Motor neuron (in vitro differentiated cells): ENCODE measurements at regions not wholly inside any gene's neighbourhood (a gene's known extent, or its start where the extent isn't known, plus 50 kb on each side); places are given as distances from the start of the nearest gene placed in this dataset.
A peak's percentile ranks its signal among the peaks of the same experiment; 100 is the strongest.

ENCODE experiments used
- ATAC-seq, 8 experiments: fragments of 200-7000 bp; cut with Tn5 transposase; replicated peaks in 6 of 8; 2 replicates each; pipeline ENCODE4 v1.8.0; 2021; ENCODE audit warnings: mild to moderate bottlenecking in 8 of 8, moderate library complexity in 8 of 8
- H3K27ac ChIP-seq, 2 donors: fragments of 250-450 bp; sonication (Bioruptor Pico); 2 replicates each; pipeline ENCODE4 v1.9.0; 2021; ENCODE audit warnings: antibody characterized with exemption in 2 of 2, mild to moderate bottlenecking in 2 of 2, moderate library complexity in 1 of 2
- H3K4me1 ChIP-seq, 2 donors: fragments of 250-450 bp; sonication (Bioruptor Pico); replicated peaks in 1 of 2; 2 replicates each; pipeline ENCODE4 v1.6.1; 2021; ENCODE audit warnings: antibody characterized with exemption in 2 of 2, mild to moderate bottlenecking in 2 of 2, moderate library complexity in 1 of 2
- H3K4me3 ChIP-seq, 5 donors: fragments of 250-450 bp; sonication (Bioruptor Pico); 2 replicates each; pipeline ENCODE4 v1.9.0; 2021; ENCODE audit warnings: antibody characterized with exemption in 5 of 5, mild to moderate bottlenecking in 5 of 5, moderate library complexity in 4 of 5
- WGBS, 10 experiments: fragments of 450-650 bp; shearing (Covaris generic); methylation state at CpG; one replicate each; pipeline ENCODE4 v1.0.0; 2022; 5-methylcytosine and 5-hydroxymethylcytosine counted together
- in situ Hi-C, 9 experiments: fragments of 400-800 bp; cut with MboI; loops; one replicate each; pipeline ENCODE4 v1.15.0; 2021; ENCODE audit warnings: low sequenced_read_pairs in 9 of 9, low pct_unique_long_range_greater_than_20kb in 2 of 9; ENCODE audit not compliant: unreplicated experiment in 9 of 9

- in situ Hi-C loops = no loop called here
- Histone ChIP-seq H3K27ac (no peak overlapping the region), H3K4me1 (no peaks in the 10 kb centered on the region), H3K4me3 (no peak overlapping the region)
- WGBS, 10 experiments = 0 to 80% (median 43%) methylated on average over 1 to 2 of the region's 2 CpGs; no CpG with 5 or more reads in 3 of the 10 experiments
- no peak for ATAC-seq
Measured at GRCh38 chr12:89117448-89118034, 234.8 kb downstream of the DUSP6 start.

GRCh38 chr12:89111964-89112363 lies 240.3 kb downstream of the DUSP6 start:
- Histone ChIP-seq H3K4me3 (no peak overlapping the region), H3K27ac (no peak overlapping the region), H3K4me1 (no peaks in the 10 kb centered on the region)
- no peak for ATAC-seq
- in situ Hi-C loops = no loop called here
- WGBS, 10 experiments = 80 to 100% (median 100%) methylated on average over 1 to 2 of the region's 2 CpGs; no CpG with 5 or more reads in 1 of the 10 experiments

DNA sequence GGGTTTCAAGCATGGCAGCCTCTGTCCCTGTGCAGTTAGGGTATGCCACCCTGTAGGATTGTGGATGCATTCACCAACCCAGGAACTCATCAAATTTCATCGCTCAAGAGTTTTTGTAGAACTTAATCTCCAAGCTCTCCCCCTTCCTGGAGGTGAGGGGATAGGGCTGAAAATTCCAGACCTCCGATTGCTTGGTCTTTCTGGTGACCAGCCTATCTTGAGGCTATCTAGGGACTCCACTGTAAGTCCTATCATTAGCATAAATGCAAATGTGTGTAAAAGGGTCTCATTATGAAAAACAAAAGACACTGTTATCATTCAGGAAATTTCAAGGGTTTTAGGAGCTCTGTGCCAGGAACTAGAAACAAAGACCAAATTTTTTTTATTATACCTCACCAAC lies 244.0 kb downstream of the DUSP6 start:
- 40 to 100% (median 100%) methylated on average over 1 to 2 of the region's 2 CpGs; no CpG with 5 or more reads in 3 of the 10 experiments for WGBS, 10 experiments
- no peak for ATAC-seq
- in situ Hi-C loops = no loop called here

DNA sequence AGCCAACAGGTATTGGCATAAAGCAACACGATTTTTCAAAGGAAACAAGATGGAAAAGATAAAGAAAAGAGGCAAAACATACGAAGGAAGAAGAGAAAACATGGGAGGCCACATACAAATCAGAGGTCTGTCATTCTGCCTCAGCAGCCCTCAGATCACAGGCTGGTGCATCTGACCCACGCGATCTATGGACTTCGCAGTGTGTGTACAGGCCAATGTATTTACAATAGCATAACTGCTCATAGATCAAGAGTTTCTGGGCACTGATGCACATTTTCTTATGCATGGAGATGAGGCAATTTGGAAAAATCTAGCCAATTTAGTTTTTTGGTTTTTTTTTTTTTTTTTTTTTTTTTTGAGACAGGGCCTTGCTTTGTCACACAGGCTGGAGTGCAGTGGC lies 245.4 kb downstream of the DUSP6 start:
- H3K4me1 ChIP-seq = peaks cover 0 to 3% of the 10 kb centered on the region in 2 donors
- in situ Hi-C loops = no loop called here
- H3K27ac ChIP-seq = no peak overlapping the region
- no peak for ATAC-seq
- no peak overlapping the region for H3K4me3 ChIP-seq
- WGBS, 10 experiments = 40 to 100% (median 80%) methylated on average over 1 to 5 of the region's 5 CpGs

More for the DNA sequence above, 244.0 kb downstream of the DUSP6 start:
- Histone ChIP-seq H3K4me1 (no peaks in the 10 kb centered on the region), H3K4me3 (no peak overlapping the region), H3K27ac (no peak overlapping the region)

- peaks cover 8 to 20% of the 10 kb centered on the region in 2 donors for H3K4me1 ChIP-seq
- WGBS, 10 experiments = 83 to 100% (median 100%) methylated on average over 1 of the region's 1 CpG; no CpG with 5 or more reads in 2 of the 10 experiments
- H3K4me3 ChIP-seq = no peak overlapping the region
- ATAC-seq = no peak
- in situ Hi-C loops = no loop called here
- no peak overlapping the region for H3K27ac ChIP-seq
Measured at GRCh38 chr12:89105243-89105642, 247.1 kb downstream of the DUSP6 start.

GRCh38 chr12:89103831-89104230 lies 248.5 kb downstream of the DUSP6 start:
- no peak overlapping the region for H3K27ac ChIP-seq
- 60 to 85% (median 74%) methylated on average over 1 to 5 of the region's 5 CpGs; no CpG with 5 or more reads in 2 of the 10 experiments for WGBS, 10 experiments
- H3K4me1 ChIP-seq = peaks cover 13 to 25% of the 10 kb centered on the region in 2 donors
- no peak overlapping the region for H3K4me3 ChIP-seq
- in situ Hi-C loops = no loop called here
- ATAC-seq = no peak

- H3K4me1 ChIP-seq = peaks cover 22 to 34% of the 10 kb centered on the region in 2 donors
- ATAC-seq = peak in 1 of 8 experiments; percentile 35
- in situ Hi-C loops = no loop called here
- 7 to 50% (median 34%) methylated on average over 1 to 4 of the region's 4 CpGs; no CpG with 5 or more reads in 4 of the 10 experiments for WGBS, 10 experiments
- no peak overlapping the region for H3K27ac ChIP-seq
- no peak overlapping the region for H3K4me3 ChIP-seq
Measured at GRCh38 chr12:89101440-89101839, 250.9 kb downstream of the DUSP6 start.

DNA sequence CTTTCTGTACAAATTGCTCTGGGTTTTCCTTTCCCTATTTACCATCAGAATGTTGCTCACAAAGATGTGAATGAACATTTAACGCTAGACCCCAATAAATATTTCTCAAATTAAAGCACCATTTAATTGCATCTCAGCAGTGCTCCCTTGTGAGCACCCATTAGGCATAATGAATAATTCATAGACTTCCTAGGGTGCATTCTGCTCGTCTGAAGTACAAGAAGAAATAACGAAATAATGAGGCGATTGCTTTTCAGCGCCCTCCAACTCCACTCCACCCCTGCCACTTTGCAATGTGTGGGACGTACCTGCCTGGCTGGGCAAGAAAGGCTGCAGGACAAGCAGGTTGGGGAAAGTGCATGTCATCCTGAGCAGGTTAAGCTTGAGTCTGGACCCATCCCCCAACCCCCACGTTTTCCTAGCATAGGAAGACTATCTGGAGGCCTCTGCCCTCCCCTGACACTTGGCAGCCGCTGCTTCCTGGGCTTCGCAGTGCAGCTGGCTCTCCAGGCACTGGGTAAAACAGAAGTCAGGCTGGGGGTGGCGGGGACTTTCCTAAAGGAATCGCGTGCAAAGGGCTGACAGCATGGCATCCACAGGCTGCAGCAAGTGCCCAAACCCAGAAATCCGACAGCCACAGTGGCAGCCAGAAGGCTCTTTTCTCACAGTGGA lies 253.7 kb downstream of the DUSP6 start:
- ATAC-seq = peak in 5 of 8 experiments; percentile 73 to 90 (median 87)
- no peak overlapping the region for H3K27ac ChIP-seq
- in situ Hi-C loops = no loop called here
- H3K4me1 ChIP-seq = peaks cover 22 to 45% of the 10 kb centered on the region in 2 donors
- 0 to 78% (median 32%) methylated on average over 1 to 9 of the region's 13 CpGs; no CpG with 5 or more reads in 2 of the 10 experiments for WGBS, 10 experiments
- no peak overlapping the region for H3K4me3 ChIP-seq

DNA sequence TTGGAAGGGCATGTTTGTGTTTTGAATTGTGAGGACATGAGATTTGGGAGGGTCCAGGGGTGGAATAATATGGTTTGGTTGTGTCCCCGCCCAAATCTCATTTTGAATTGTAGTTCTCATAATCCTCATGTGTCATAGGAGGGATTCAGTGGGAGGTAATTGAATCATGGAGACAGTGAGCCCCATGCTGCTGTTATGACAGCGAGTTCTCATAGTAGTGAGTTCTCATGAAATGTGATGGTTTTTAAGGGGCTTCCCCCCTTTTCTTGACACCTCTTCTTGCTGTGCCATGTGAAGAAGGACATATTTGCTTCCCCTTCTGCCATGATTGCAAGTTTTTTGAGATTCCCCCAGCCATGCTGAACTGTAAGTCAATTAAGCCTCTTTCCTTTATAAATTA lies 260.0 kb downstream of the DUSP6 start:
- in situ Hi-C loops = no loop called here
- Histone ChIP-seq H3K4me1 (peaks cover 0 to 17% of the 10 kb centered on the region in 2 donors), H3K27ac (no peak overlapping the region), H3K4me3 (no peak overlapping the region)
- ATAC-seq = no peak
- 20 to 100% (median 80%) methylated on average over 1 to 2 of the region's 2 CpGs; no CpG with 5 or more reads in 5 of the 10 experiments for WGBS, 10 experiments

GRCh38 chr12:89091293-89091841 lies 260.9 kb downstream of the DUSP6 start:
- 29 to 69% methylated on average over 1 of the region's 1 CpG; no CpG with 5 or more reads in 8 of the 10 experiments for WGBS, 10 experiments
- in situ Hi-C loops = no loop called here
- H3K4me3 ChIP-seq = no peak overlapping the region
- no peak for ATAC-seq
- peaks cover 0 to 17% of the 10 kb centered on the region in 2 donors for H3K4me1 ChIP-seq
- no peak overlapping the region for H3K27ac ChIP-seq

GRCh38 chr12:89089264-89089663 lies 263.0 kb downstream of the DUSP6 start:
- in situ Hi-C loops = no loop called here
- Histone ChIP-seq H3K4me1 (peaks cover 0 to 9% of the 10 kb centered on the region in 2 donors), H3K27ac (no peak overlapping the region), H3K4me3 (no peak overlapping the region)
- WGBS, 10 experiments = 9 to 100% (median 41%) methylated on average over 1 to 2 of the region's 2 CpGs; no CpG with 5 or more reads in 2 of the 10 experiments
- ATAC-seq = peak in 5 of 8 experiments; percentile 12 to 88 (median 76)

- no peak for ATAC-seq
- peaks cover 0 to 6% of the 10 kb centered on the region in 2 donors for H3K4me1 ChIP-seq
- H3K4me3 ChIP-seq = no peak overlapping the region
- WGBS, 10 experiments = 33 to 100% (median 55%) methylated on average over 1 of the region's 1 CpG; no CpG with 5 or more reads in 1 of the 10 experiments
- H3K27ac ChIP-seq = no peak overlapping the region
- in situ Hi-C loops = no loop called here
Measured at GRCh38 chr12:89087876-89088275, 264.4 kb downstream of the DUSP6 start.

- in situ Hi-C loops = no loop called here
- peak in 1 of 8 experiments; percentile 36 for ATAC-seq
- H3K27ac ChIP-seq = no peak overlapping the region
- WGBS, 10 experiments = 0 to 92% (median 75%) methylated on average over 1 to 6 of the region's 6 CpGs
- H3K4me1 ChIP-seq = peaks cover 0 to 6% of the 10 kb centered on the region in 2 donors
- H3K4me3 ChIP-seq = no peak overlapping the region
Measured at GRCh38 chr12:89087149-89087825, 265.0 kb downstream of the DUSP6 start.
